ENCODE measurements at regions not wholly inside any gene's neighbourhood (a gene's known extent, or its start where the extent isn't known, plus 50 kb on each side); places are given as distances from the start of the nearest gene placed in this dataset.

DNA sequence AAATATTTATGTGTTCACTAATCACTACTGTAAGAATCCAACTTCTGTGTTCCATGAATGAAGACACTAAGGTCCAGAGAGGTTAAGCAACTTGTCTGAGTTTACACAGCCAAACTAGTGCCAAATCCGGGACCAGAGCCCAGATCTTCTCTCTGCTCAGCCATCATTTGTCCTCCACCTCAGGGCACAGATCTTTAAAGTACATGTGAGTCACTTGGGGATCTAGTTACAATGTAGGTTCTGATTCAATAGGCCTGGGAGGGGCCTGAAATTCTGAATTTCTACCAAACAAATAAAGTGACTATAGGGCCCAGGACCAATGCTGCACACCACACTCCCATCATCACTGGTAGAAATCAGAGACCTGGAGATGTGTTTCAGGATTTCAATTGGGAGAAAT lies 162.9 kb downstream of the GXYLT1 start:
- no peak for DNase-seq (ENCODE audit: low spot score)

- no peak for DNase-seq (ENCODE audit: low spot score)
Measured at GRCh38 chr12:41981013-41981412, 163.7 kb downstream of the GXYLT1 start.

- no peak for DNase-seq (ENCODE audit: low spot score)
Measured at GRCh38 chr12:41980390-41980789, 164.3 kb downstream of the GXYLT1 start.

GRCh38 chr12:41979574-41979973 lies 165.1 kb downstream of the GXYLT1 start:
- DNase-seq (ENCODE audit: low spot score), result no peak

DNA sequence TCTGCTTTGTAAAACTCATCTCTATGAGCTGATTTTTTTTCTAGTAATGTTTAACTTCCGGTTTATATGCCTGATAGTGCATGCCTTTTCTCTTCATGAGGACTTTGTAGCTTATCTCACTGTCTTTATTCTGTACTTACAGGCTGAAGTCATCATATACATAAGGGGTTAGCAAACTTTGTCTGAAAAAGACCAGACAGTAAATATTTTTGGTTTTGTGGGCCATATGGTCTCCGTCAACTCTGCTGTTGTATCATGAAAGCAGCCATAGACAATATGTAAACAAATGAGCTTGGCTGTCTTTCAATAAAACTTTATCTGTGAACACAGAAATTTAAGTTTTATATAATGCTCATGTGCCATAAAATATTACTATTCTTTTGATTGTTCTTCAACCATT lies 172.1 kb downstream of the GXYLT1 start:
- no peak for DNase-seq (ENCODE audit: low spot score)

GRCh38 chr12:41972196-41972595 lies 172.5 kb downstream of the GXYLT1 start:
- no peak for DNase-seq (ENCODE audit: low spot score)

- DNase-seq (ENCODE audit: low spot score), result no peak
Measured at GRCh38 chr12:41970744-41971143, 173.9 kb downstream of the GXYLT1 start.

DNA sequence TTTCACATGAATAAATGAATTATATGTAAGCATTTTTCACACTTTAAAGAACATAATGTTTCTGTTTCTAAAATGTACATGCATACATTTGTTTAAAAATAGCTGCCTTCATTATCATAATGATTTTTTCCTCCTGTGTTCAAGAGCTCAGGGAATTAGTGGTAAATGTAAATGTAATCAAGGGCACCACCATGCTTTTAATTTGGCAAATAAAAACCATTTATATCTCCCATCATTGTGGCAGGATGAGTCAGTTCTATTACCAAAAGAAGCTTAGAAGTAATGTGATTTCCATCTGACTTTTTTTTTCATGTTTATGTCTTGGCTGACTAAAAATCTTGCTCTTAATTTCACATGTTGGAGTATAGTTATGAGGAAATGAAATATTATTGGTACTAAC lies 176.1 kb downstream of the GXYLT1 start:
- DNase-seq (ENCODE audit: low spot score), result no peak

DNA sequence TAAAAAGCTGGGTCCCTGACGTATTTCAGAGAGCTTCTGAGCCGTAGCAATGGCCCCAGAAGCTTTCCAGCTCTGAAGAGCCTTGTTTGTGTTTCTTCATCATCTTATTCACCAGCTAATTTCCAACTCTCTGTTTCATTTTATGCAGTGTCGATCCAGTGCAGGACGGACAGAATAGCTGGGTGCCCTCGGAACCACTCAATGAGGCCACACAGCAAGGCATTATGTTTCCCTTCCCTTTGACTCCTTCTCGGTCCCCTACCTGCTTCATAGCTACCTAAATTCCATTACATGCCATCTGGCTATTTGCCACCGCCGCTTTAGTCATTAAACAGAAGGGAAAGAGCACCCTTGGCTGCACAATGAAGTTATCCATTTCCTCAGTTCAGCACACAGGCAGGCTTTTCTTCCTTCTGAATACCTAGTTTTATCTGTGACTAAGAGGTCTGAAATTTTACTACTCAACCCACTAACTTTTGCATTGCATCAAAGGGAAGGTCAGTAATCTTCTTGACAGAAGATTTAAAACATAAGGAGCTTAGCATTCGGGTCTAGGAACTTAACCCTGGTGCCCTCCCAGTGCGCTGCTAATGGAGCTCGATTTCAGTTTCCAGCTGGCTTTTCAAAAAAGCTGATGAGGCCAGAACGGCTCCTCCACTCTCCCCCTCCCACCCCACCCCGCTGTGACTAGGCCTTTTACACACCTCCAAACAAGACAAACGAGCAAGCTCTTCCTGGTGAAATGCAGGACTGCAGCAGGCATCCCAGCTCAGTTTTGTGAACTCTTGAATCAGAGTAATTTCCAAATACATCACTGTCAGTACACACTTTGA lies 176.8 kb downstream of the GXYLT1 start:
- DNase-seq (ENCODE audit: low spot score), result no peak

DNA sequence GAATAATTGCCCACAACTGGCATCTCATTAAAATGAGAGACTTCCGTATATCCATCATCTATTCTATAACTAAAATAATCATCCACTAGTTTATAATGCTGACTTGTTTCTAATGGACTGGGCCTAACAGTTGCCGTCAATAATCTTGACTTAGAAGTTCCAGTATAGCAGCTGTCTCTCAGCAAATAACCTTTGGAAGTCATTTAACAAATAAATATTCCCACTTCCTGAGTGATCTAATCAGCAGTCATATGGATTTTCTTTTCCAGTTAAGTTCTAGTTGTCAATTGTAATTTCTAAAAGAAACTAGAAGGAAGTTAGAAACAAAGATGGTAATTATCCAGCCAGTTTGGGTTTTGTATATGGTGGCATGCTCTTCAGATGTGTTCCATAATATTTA lies 177.8 kb downstream of the GXYLT1 start:
- no peak for DNase-seq (ENCODE audit: low spot score)

GRCh38 chr12:41966001-41966400 lies 178.7 kb downstream of the GXYLT1 start:
- DNase-seq (ENCODE audit: low spot score), result no peak

GRCh38 chr12:41963398-41963797 lies 181.3 kb downstream of the GXYLT1 start:
- DNase-seq (ENCODE audit: low spot score), result no peak

- DNase-seq (ENCODE audit: low spot score), result no peak
Measured at GRCh38 chr12:41962171-41962572, 182.5 kb downstream of the GXYLT1 start.

DNA sequence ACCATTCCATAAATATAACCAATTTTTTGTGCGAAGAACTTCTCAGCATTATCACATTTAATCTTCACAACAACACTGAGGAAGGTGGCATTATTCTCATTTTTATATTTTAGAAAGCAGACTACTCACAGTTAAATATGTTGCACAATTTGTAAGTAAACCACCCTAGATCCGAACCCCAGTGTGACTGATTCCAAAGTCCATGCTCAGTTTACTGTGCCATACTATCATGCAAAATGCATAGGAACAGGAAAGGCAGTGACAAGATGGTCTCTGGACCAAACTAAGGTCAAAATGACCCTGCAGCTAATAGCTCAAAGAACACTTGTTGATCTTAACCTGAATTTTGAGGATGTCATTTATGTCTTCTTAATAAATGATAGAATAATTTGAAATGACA lies 185.4 kb downstream of the GXYLT1 start:
- no peak for DNase-seq (ENCODE audit: low spot score)

GRCh38 chr12:41956353-41956752 lies 188.3 kb downstream of the GXYLT1 start:
- no peak for DNase-seq (ENCODE audit: low spot score)

- no peak for DNase-seq (ENCODE audit: low spot score)
Measured at GRCh38 chr12:41950455-41950854, 194.2 kb downstream of the GXYLT1 start.

- DNase-seq (ENCODE audit: low spot score), result no peak
Measured at GRCh38 chr12:41946106-41946505, 198.6 kb downstream of the GXYLT1 start.

GRCh38 chr12:41944216-41944615 lies 200.5 kb downstream of the GXYLT1 start:
- DNase-seq (ENCODE audit: low spot score), result no peak

GRCh38 chr12:41943671-41944070 lies 201.0 kb downstream of the GXYLT1 start:
- no peak for DNase-seq (ENCODE audit: low spot score)

DNA sequence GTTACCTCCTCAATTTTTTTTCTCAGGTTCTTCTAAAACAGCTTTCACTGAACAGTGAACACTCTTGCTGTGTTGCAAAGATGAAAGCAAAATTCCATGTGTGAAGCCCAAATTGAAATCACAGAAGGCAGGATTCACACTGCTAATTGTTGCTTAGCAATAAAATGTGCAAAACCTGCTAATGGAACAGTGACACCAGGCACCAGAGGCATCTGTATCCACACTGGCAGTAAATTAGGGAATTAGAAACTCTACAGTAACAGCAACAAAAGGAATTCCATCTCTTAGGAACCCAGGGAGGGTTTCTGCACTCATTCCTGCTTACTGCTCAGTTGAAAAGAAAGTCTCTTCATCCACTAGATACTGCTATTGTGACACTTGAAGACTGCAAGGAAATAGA lies 202.3 kb downstream of the GXYLT1 start:
- DNase-seq (ENCODE audit: low spot score), result no peak

GRCh38 chr12:41941079-41941478 lies 203.6 kb downstream of the GXYLT1 start:
- DNase-seq (ENCODE audit: low spot score), result no peak

DNA sequence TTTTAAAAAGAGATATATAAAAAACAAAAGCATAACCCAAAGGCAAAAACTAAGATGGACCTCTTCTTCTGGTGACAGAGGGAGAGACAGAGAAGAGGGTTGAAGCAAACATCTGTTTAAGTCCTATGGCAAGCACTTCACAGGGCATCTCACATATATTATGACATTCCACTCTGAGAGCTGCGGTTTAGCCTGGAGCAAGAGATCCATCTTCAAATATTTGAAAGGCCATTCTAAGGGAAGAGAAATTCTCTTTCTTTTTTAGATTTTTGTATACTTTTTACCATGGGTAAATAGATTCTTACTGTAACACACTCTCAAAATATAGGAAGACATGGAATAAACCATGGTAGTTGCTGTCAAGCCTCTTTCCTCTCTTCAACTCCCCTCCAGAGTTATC lies 204.1 kb downstream of the GXYLT1 start:
- DNase-seq (ENCODE audit: low spot score), result no peak

GRCh38 chr12:41936333-41936732 lies 208.3 kb downstream of the GXYLT1 start:
- no peak for DNase-seq (ENCODE audit: low spot score)

DNA sequence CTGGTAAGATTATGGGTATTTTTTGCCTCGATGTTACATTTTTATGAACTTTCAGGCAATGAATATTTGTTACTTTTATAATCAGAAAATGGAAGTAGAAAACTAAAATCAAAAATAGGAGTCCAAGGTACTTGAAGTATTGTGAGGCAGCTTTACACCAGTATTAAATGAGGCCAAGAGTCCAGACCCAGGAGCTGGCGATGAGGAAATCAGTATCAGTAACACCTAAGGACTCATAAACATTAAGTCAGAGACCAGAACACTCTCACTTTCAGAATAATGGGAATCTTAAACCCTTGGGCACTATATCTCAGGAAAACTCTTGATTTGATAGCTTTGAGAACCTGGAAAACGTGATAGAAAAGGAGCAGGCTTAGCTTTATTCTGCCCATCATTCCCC lies 208.8 kb downstream of the GXYLT1 start:
- no peak for DNase-seq (ENCODE audit: low spot score)
